Kidney epithelial cell (primary cell): ENCODE measurements at regions not wholly inside any gene's neighbourhood (a gene's known extent, or its start where the extent isn't known, plus 50 kb on each side); places are given as distances from the start of the nearest gene placed in this dataset.
"Not testable (repeated sequence)": the region's sequence is repeated elsewhere in the genome, so short reads cannot be mapped to it uniquely, and the experiment has no call there.

Source experiments
- DNase-seq: peaks from one replicate; pipeline ENCODE4 v3.0.0-alpha.2; 2010; ENCODE audit warnings: low read depth
- H3K27me3 ChIP-seq: 2 replicates; pipeline ENCODE4 v1.6.0; 2011; ENCODE audit warnings: low read length; ENCODE audit not compliant: control insufficient read depth, insufficient read depth
- H3K36me3 ChIP-seq: 2 replicates; pipeline ENCODE4 v1.5.1; 2011; ENCODE audit warnings: low read length; ENCODE audit not compliant: control insufficient read depth, insufficient read depth
- H3K4me3 ChIP-seq: 2 replicates; pipeline ENCODE4 v1.5.1; 2011; ENCODE audit warnings: low read depth, mild to moderate bottlenecking, control low read depth, low read length
- CTCF ChIP-seq: IDR thresholded peaks from 2 replicates; pipeline ENCODE4 v1.5.1; 2011; ENCODE audit warnings: mild to moderate bottlenecking, moderate library complexity, low read length, control low read depth, inconsistent platforms; ENCODE audit not compliant: insufficient read depth, poor library complexity, severe bottlenecking

GRCh38 chr2:210919128-210919527, 362.7 kb downstream of the CPS1 start:
- no peak overlapping the region for H3K4me3 ChIP-seq
- DNase-seq, result no peak

GRCh38 chr2:210922419-210922818, 366.0 kb downstream of the CPS1 start:
- H3K4me3 ChIP-seq, result no peak overlapping the region

More at GRCh38 chr2:210919128-210919527, 362.7 kb downstream of the CPS1 start:
- H3K36me3 ChIP-seq, result no peaks in the 10 kb centered on the region
- TF ChIP-seq CTCF, result no peak
- no peaks in the 10 kb centered on the region for H3K27me3 ChIP-seq

GRCh38 chr2:210928714-210929113, 372.3 kb downstream of the CPS1 start:
- no peak overlapping the region for H3K4me3 ChIP-seq
- no peaks in the 10 kb centered on the region for H3K36me3 ChIP-seq
- no peak for DNase-seq
- no peak for TF ChIP-seq CTCF
- H3K27me3 ChIP-seq, result no peaks in the 10 kb centered on the region

More at GRCh38 chr2:210922419-210922818, 366.0 kb downstream of the CPS1 start:
- Histone ChIP-seq H3K36me3 (no peaks in the 10 kb centered on the region), H3K27me3 (no peaks in the 10 kb centered on the region)
- DNase-seq, result no peak
- no peak for TF ChIP-seq CTCF

- Histone ChIP-seq H3K27me3 (no peaks in the 10 kb centered on the region), H3K4me3 (no peak overlapping the region), H3K36me3 (no peaks in the 10 kb centered on the region)
- DNase-seq, result no peak
- no peak for TF ChIP-seq CTCF
These were observed 381.8 kb downstream of the CPS1 start for GRCh38 chr2:210938228-210938627.

- Histone ChIP-seq H3K4me3 (no peak overlapping the region), H3K36me3 (no peaks in the 10 kb centered on the region), H3K27me3 (no peaks in the 10 kb centered on the region)
- TF ChIP-seq CTCF, result no peak
- DNase-seq, result no peak
These were observed 390.0 kb downstream of the CPS1 start for GRCh38 chr2:210946395-210946794.

GRCh38 chr2:210950434-210951060, 394.1 kb downstream of the CPS1 start:
- DNase-seq, H3K36me3 ChIP-seq, H3K4me3 ChIP-seq, H3K27me3 ChIP-seq: not testable (repeated sequence)
